Panc1 (cell line): ENCODE measurements at regions not wholly inside any gene's neighbourhood (a gene's known extent, or its start where the extent isn't known, plus 50 kb on each side); places are given as distances from the start of the nearest gene placed in this dataset.

ENCODE experiments used
- CTCF ChIP-seq: fragments of 450-650 bp; IDR thresholded peaks from 2 replicates; pipeline ENCODE4 v1.5.1; 2017; ENCODE audit warnings: mild to moderate bottlenecking
- POLR2AphosphoS5 ChIP-seq: IDR thresholded peaks from 2 replicates; pipeline ENCODE4 v1.6.1; 2012; ENCODE audit warnings: mild to moderate bottlenecking, low read depth, low read length, moderate library complexity
- REST ChIP-seq, 2 experiments: IDR thresholded peaks; 2 replicates each; pipeline ENCODE4 v1.6.1; 2011 to 2012; ENCODE audit warnings: low read depth in 2 of 2, control low read depth in 1 of 2, low read length in 1 of 2, mild to moderate bottlenecking in 1 of 2, moderate library complexity in 1 of 2; ENCODE audit not compliant: insufficient read depth in 1 of 2
- SIN3A ChIP-seq: IDR thresholded peaks from 2 replicates; pipeline ENCODE4 v1.6.1; 2012; ENCODE audit warnings: low read depth, mild to moderate bottlenecking, low read length, moderate library complexity, borderline replicate concordance; ENCODE audit not compliant: insufficient read depth
- TCF7L2 ChIP-seq: IDR thresholded peaks from 2 replicates; pipeline ENCODE4 v1.6.1; 2011; ENCODE audit warnings: mild to moderate bottlenecking, low read depth, low read length, inconsistent platforms

GRCh38 chr2:100673691-100674485 lies 111.1 kb downstream of the PDCL3 start:
- TF ChIP-seq CTCF, result no peak
- TF ChIP-seq REST (IDR thresholded peaks at IDR 0.05; ENCODE audit: insufficient read depth in 1 of 2, low read depth in 2 of 2, low read length in 1 of 2), result no peak
- no peak for TF ChIP-seq TCF7L2
- no peak for TF ChIP-seq POLR2AphosphoS5
- TF ChIP-seq SIN3A, result no peak
